Upper lobe of right lung (tissue), 1 donor: ENCODE measurements at regions not wholly inside any gene's neighbourhood (a gene's known extent, or its start where the extent isn't known, plus 50 kb on each side); places are given as distances from the start of the nearest gene placed in this dataset.
"Not testable (repeated sequence)": the region's sequence is repeated elsewhere in the genome, so short reads cannot be mapped to it uniquely, and the experiment has no call there.

Experiments used
- ATAC-seq: fragments of 200-7000 bp; cut with Tn5 transposase; one replicate; pipeline ENCODE4 v1.9.1; 2020; ENCODE audit warnings: mild to moderate bottlenecking, moderate library complexity
- DNase-seq: peaks from one replicate; pipeline ENCODE4 v3.0.0-alpha.2; 2020
- H3K27ac ChIP-seq: fragments of 200-600 bp; one replicate; pipeline ENCODE4 v1.8.0; 2022
- H3K27me3 ChIP-seq: fragments of 200-600 bp; one replicate; pipeline ENCODE4 v1.8.0; 2022; ENCODE audit warnings: mild to moderate bottlenecking
- H3K36me3 ChIP-seq: fragments of 200-600 bp; one replicate; pipeline ENCODE4 v1.8.0; 2022
- H3K4me1 ChIP-seq: fragments of 200-600 bp; one replicate; pipeline ENCODE4 v1.8.0; 2022
- H3K4me3 ChIP-seq: fragments of 200-600 bp; one replicate; pipeline ENCODE4 v1.8.0; 2022; ENCODE audit warnings: mild to moderate bottlenecking
- H3K9me3 ChIP-seq: fragments of 200-600 bp; one replicate; pipeline ENCODE4 v1.8.0; 2022
- CTCF ChIP-seq: fragments of 200-600 bp; IDR thresholded peaks from one replicate; pipeline ENCODE4 v1.8.0; 2022; ENCODE audit warnings: antibody characterized with exemption
- intact Hi-C: fragments of 100-400 bp; cut with DNase I; formaldehyde crosslinking; loops from one replicate; pipeline ENCODE4 v1.11.0; 2022
- donor health status: DM: no; HTN: yes; CAD: no; lungs with severe emphysema.

- Histone ChIP-seq H3K27ac (no peak overlapping the region), H3K27me3 (no peaks in the 10 kb centered on the region), H3K4me1 (no peaks in the 10 kb centered on the region), H3K9me3 (no peaks in the 10 kb centered on the region), H3K4me3 (no peak overlapping the region), H3K36me3 (no peaks in the 10 kb centered on the region)
- intact Hi-C loops: no loop called here
- DNase-seq (no peak), ATAC-seq (no peak)
- no peak for TF ChIP-seq CTCF
Observed at GRCh38 chr7:53491051-53491450, 455.6 kb downstream of the POM121L12 start.

GRCh38 chr7:53495181-53495580 lies 459.7 kb downstream of the POM121L12 start:
- ATAC-seq, H3K36me3 ChIP-seq, H3K27me3 ChIP-seq, H3K27ac ChIP-seq, H3K9me3 ChIP-seq, DNase-seq, intact Hi-C loops, H3K4me1 ChIP-seq, H3K4me3 ChIP-seq: not testable (repeated sequence)

- Histone ChIP-seq H3K27ac (no peak overlapping the region), H3K36me3 (no peaks in the 10 kb centered on the region), H3K4me1 (no peaks in the 10 kb centered on the region), H3K4me3 (no peak overlapping the region), H3K9me3 (no peaks in the 10 kb centered on the region), H3K27me3 (no peaks in the 10 kb centered on the region)
- intact Hi-C loops: no loop called here
- no peak for ATAC-seq
- no peak for DNase-seq
- TF ChIP-seq CTCF: no peak
Observed at GRCh38 chr7:53500076-53500475, 464.6 kb downstream of the POM121L12 start.

GRCh38 chr7:53504914-53505313 lies 469.5 kb downstream of the POM121L12 start:
- Histone ChIP-seq H3K9me3 (no peaks in the 10 kb centered on the region), H3K27ac (no peak overlapping the region), H3K36me3 (no peaks in the 10 kb centered on the region), H3K4me1 (no peaks in the 10 kb centered on the region), H3K27me3 (no peaks in the 10 kb centered on the region), H3K4me3 (no peak overlapping the region)
- intact Hi-C loops: no loop called here
- DNase-seq: no peak
- no peak for ATAC-seq
- no peak for TF ChIP-seq CTCF

GRCh38 chr7:53518319-53518718 lies 482.9 kb downstream of the POM121L12 start:
- intact Hi-C loops: no loop called here
- no peaks in the 10 kb centered on the region for H3K9me3 ChIP-seq
- no peaks in the 10 kb centered on the region for H3K27me3 ChIP-seq
- H3K4me3 ChIP-seq: no peak overlapping the region
- no peaks in the 10 kb centered on the region for H3K36me3 ChIP-seq
- no peak for TF ChIP-seq CTCF
- ATAC-seq (no peak), DNase-seq (no peak)
- H3K4me1 ChIP-seq: no peaks in the 10 kb centered on the region
- H3K27ac ChIP-seq: no peak overlapping the region

- no peak for TF ChIP-seq CTCF
- Histone ChIP-seq H3K4me1 (no peaks in the 10 kb centered on the region), H3K9me3 (no peaks in the 10 kb centered on the region), H3K27me3 (no peaks in the 10 kb centered on the region), H3K4me3 (no peak overlapping the region), H3K27ac (no peak overlapping the region), H3K36me3 (no peaks in the 10 kb centered on the region)
- DNase-seq: no peak
- intact Hi-C loops: no loop called here
- ATAC-seq: no peak
Observed at GRCh38 chr7:53520841-53521240, 485.4 kb downstream of the POM121L12 start.
